ENCODE measurements at regions not wholly inside any gene's neighbourhood (a gene's known extent, or its start where the extent isn't known, plus 50 kb on each side); places are given as distances from the start of the nearest gene placed in this dataset.
"Not testable (repeated sequence)": the region's sequence is repeated elsewhere in the genome, so short reads cannot be mapped to it uniquely, and the experiment has no call there.

DNA sequence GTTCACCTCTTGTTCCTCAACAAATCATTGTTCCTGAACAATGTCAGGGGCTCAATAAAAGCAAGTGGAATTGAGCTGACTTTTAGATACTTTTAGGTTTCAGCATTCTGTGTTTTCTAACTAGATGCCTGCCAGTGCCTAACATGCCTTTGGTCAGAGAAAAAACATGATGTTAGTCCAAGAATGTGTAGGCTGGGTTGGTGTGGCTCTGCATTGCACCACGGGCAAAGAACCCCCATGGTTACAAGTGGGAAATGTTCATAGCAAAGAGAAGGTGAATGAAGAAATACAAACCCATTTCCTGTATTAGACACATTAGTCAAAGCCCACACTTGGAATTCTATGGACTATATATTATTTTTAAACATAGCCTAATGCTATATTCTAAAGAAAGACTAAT, 193.3 kb downstream of the TMEM200A start:
- DNase-seq = no peak
- H3K27me3 Mint-ChIP-seq = no peaks in the 10 kb centered on the region
- intact Hi-C loops (cut with micrococcal nuclease) = no loop called here
- H3K4me1 Mint-ChIP-seq (ENCODE audit: low read depth) = peaks cover 14% of the 10 kb centered on the region
- no peaks in the 10 kb centered on the region for H3K36me3 Mint-ChIP-seq
- POLR2A ChIA-PET = no interaction called here
- CTCF ChIA-PET = no interaction called here
- no peak overlapping the region for H3K4me3 Mint-ChIP-seq
- no peaks in the 10 kb centered on the region for H3K9me3 Mint-ChIP-seq
- H3K27ac Mint-ChIP-seq = no peak overlapping the region

DNA sequence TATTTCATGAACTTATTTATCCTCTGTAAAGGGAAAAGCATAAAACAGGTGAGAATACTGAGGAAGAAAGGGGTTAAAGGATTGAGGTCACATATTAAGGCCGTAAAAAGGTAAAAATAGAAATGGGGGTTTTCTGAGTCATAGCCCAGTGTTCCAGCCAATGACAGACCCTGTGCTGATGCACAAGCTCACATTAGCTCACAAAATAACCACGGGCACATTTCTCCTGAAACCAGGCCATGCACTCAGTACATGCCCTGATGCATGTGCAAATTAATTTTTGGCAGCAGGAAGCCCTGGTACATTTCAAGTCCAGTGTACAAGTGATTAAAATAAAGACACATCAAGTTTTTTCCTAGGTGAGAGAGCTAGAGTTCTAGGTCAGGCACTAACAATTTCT, 194.4 kb downstream of the TMEM200A start:
- no peaks in the 10 kb centered on the region for H3K9me3 Mint-ChIP-seq
- DNase-seq = no peak
- no peak overlapping the region for H3K27ac Mint-ChIP-seq
- H3K4me3 Mint-ChIP-seq = no peak overlapping the region
- ChIA-PET CTCF (no interaction called here), POLR2A (no interaction called here)
- no peaks in the 10 kb centered on the region for H3K27me3 Mint-ChIP-seq
- H3K36me3 Mint-ChIP-seq = no peaks in the 10 kb centered on the region
- intact Hi-C loops (cut with micrococcal nuclease) = loop anchor here (5.0 kb wide), 2 partner anchors 62 to 88 kb away; no protein-coding TSS in a partner anchor
- peaks cover 14% of the 10 kb centered on the region for H3K4me1 Mint-ChIP-seq (ENCODE audit: low read depth)

DNA sequence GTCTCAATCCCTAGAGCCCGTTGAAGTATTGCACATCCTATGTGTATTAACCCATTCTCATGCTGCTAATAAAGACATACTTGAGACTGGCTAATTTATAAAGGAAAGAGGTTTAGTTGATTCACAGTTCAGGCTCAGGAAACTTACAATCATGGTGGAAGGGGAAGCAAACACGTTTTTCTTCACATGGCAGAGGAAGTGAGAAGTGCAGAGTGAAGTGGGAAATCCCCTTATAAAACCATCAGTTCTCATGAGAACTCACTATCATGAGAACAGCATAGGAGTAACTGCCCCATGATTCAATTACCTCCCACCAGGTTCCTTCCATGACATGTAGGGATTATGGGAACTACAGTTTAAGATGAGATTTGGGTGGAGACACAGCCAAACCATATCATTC, 195.3 kb downstream of the TMEM200A start:
- H3K27ac Mint-ChIP-seq, CTCF ChIA-PET, H3K27me3 Mint-ChIP-seq, DNase-seq, H3K4me3 Mint-ChIP-seq, H3K9me3 Mint-ChIP-seq, H3K36me3 Mint-ChIP-seq, POLR2A ChIA-PET: not testable (repeated sequence)
- intact Hi-C loops (cut with micrococcal nuclease) = loop anchor here (5.0 kb wide), 2 partner anchors 61 to 89 kb away; no protein-coding TSS in a partner anchor
- H3K4me1 Mint-ChIP-seq (ENCODE audit: low read depth) = peaks cover 14% of the 10 kb centered on the region

DNA sequence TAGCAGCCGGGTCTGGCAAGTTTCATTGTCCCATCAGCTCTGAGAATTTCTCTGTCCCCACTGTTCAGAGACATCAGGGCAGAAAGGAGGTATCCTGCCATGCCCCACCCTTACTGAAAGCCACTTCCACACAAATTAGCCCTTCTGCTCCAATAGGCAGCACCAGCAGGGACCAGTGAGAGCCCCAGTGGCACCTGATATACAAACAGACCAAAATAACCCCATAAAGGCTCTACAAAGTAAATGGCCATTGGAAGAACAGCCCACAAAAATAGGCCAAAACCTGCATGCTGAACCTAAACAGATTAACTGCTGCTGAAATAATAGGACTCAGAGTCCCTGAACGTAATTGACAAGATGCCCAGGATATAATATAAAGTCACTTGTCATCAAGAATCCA, 199.9 kb downstream of the TMEM200A start:
- Mint-ChIP-seq H3K27me3 (no peaks in the 10 kb centered on the region), H3K4me3 (no peak overlapping the region), H3K9me3 (peaks cover 4% of the 10 kb centered on the region), H3K36me3 (peaks cover 2% of the 10 kb centered on the region), H3K4me1 (ENCODE audit: low read depth) (peaks cover 13% of the 10 kb centered on the region), H3K27ac (no peak overlapping the region)
- ChIA-PET POLR2A (no interaction called here), CTCF (no interaction called here)
- DNase-seq = no peak
- intact Hi-C loops (cut with micrococcal nuclease) = no loop called here

DNA sequence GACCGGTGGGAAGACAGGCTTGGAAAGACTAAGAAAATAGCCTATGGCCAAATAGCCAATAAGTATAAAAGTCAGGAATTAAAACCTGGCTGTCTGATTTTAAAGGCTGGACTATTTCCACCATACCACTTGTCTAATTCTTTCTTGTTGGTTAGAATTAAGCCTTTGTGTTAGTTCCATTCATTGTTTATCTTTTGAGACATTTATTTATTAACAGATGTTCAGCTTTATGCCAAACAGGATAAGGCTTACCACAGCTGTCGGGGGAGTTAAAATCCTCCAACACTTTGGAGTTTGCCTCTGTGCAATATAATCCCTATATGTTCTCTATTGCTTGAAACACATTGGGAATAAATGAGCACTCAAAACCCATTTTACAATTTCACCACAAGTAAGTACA, 208.3 kb downstream of the TMEM200A start:
- CTCF ChIA-PET = no interaction called here
- Mint-ChIP-seq H3K27me3 (no peaks in the 10 kb centered on the region), H3K9me3 (peaks cover 9% of the 10 kb centered on the region), H3K36me3 (peaks cover 4% of the 10 kb centered on the region), H3K4me3 (no peak overlapping the region), H3K27ac (no peak overlapping the region), H3K4me1 (ENCODE audit: low read depth) (peaks cover 40% of the 10 kb centered on the region)
- intact Hi-C loops (cut with micrococcal nuclease) = no loop called here
- no peak for DNase-seq
- POLR2A ChIA-PET = no interaction called here

DNA sequence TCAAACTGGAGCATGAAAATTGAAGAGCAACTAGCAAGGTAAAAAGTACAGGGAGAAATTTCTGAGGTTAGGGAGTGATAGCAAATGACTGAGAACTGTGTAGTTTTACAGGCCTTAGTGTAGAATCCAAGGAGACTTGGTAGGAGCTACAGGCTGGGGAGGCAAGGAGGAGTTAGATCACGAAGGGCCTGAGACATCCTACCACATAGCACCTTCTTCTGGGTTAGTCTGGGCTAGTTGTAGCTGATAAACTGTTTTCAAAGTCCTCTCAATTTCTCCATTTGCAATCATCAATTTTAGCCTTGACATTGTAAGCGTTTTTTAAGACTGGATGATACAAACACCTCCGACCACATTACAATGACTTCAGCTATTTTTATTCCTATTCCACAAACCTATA, 209.7 kb downstream of the TMEM200A start:
- Mint-ChIP-seq H3K9me3 (peaks cover 7% of the 10 kb centered on the region), H3K36me3 (peaks cover 4% of the 10 kb centered on the region), H3K27ac (peak overlapping the region; percentile 45), H3K27me3 (no peaks in the 10 kb centered on the region), H3K4me3 (peak overlapping the region; percentile 23), H3K4me1 (ENCODE audit: low read depth) (peaks cover 40% of the 10 kb centered on the region)
- no peak for DNase-seq
- intact Hi-C loops (cut with micrococcal nuclease) = no loop called here
- CTCF ChIA-PET = interaction anchor here (1.2 kb wide), 1 partner anchor 194 kb away, joined by 3 read pairs; no protein-coding TSS in a partner anchor
- POLR2A ChIA-PET = interaction anchor here (1.1 kb wide), 1 partner anchor 11 kb away, joined by 3 read pairs; no protein-coding TSS in a partner anchor

DNA sequence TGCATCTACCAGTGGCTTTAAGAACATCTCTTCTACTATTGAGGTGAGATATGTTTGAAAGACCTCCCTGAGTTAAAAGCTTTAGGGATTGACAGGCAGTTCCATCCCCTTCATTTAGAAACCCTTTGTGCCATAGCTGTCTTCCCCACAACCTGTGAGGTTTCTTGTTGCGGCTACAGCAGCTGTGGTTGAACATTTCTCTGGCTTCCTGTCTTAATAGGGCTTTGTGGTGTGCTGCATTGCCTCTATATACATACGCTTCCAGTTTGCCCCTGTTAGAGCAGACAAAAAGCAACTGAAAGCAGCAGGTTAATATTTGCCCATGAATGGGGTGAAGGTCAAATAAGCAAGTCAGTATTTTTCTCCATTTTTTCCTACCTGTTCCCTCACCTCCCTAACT, 210.2 kb downstream of the TMEM200A start:
- peaks cover 40% of the 10 kb centered on the region for H3K4me1 Mint-ChIP-seq (ENCODE audit: low read depth)
- CTCF ChIA-PET = interaction anchor here (0.9 to 1.2 kb wide), 2 partner anchors 122 to 194 kb away, joined by 3 read pairs; no protein-coding TSS in a partner anchor
- H3K36me3 Mint-ChIP-seq = no peaks in the 10 kb centered on the region

DNA sequence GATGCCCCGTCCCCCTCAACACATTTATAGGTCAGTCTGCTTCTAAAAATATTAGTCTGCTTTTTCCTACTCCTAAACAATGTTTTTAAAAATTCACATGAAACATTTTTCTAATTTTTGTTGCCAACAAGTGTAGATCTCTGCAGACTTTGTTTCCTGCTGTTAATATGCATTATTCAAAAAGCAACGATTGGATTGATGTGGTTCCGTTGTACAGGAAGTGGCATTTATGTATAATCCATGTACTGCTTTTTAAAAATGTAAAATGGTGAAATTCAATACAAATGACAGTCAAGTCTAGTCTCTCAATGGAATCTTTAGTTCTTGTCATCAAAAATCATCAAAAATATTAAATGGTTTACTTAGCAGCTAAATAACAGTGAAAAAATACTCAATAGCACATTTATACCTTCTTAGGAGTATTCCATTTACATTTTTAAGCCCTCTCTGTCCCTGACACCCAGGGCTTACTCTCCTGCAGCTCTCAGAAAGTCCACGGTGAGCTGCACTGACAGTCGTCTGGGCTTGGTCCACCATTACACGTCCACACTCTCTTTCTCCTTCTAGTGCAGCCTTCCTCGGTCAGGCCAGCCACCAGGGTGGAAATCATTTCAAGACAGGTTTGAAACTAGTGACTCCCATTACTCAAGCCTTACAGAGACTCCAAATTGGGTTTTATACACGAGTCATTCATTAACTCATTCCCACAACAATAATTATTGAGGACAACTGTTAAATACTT, 211.5 kb downstream of the TMEM200A start:
- CTCF ChIA-PET = no interaction called here
- H3K36me3 Mint-ChIP-seq = no peaks in the 10 kb centered on the region
- no peaks in the 10 kb centered on the region for H3K9me3 Mint-ChIP-seq
- no peaks in the 10 kb centered on the region for H3K27me3 Mint-ChIP-seq
- no peak overlapping the region for H3K4me3 Mint-ChIP-seq
- H3K27ac Mint-ChIP-seq = peak overlapping the region; percentile 6
- H3K4me1 Mint-ChIP-seq (ENCODE audit: low read depth) = peaks cover 40% of the 10 kb centered on the region
- intact Hi-C loops (cut with micrococcal nuclease) = loop anchor here (2.0 kb wide), 2 partner anchors 45 to 65 kb away; no protein-coding TSS in a partner anchor
- DNase-seq = no peak
- POLR2A ChIA-PET = no interaction called here

More for the DNA sequence above, 210.2 kb downstream of the TMEM200A start:
- intact Hi-C loops (cut with micrococcal nuclease) = loop anchor here (1.0 to 2.0 kb wide), 3 partner anchors 26 to 63 kb away; no protein-coding TSS in a partner anchor
- Mint-ChIP-seq H3K27me3 (no peaks in the 10 kb centered on the region), H3K27ac (peak overlapping the region; percentile 45), H3K9me3 (peaks cover 3% of the 10 kb centered on the region), H3K4me3 (peak overlapping the region; percentile 23)
- POLR2A ChIA-PET = interaction anchor here (1.1 kb wide), 1 partner anchor 11 kb away, joined by 3 read pairs; no protein-coding TSS in a partner anchor
- peak; percentile 77 for DNase-seq

DNA sequence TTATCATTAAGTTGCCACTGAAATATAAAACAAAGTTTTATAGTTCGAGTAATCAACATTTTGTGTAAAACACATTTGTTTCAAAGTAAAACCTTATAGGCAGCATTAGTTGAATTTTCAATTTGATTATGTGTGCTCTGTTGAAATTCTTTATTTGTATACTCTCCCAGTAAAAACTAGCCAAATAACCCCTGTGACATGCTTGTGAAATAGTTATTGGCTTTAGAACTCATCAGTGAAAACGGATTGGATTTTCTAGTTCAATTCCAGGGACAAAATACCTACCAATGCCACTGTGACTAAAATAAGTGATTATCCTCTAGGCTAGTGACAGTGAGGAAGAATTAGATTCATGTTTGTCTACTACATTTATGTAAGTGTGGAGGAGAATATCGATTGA, 212.9 kb downstream of the TMEM200A start:
- CTCF ChIA-PET = no interaction called here
- Mint-ChIP-seq H3K27ac (no peak overlapping the region), H3K36me3 (no peaks in the 10 kb centered on the region), H3K4me1 (ENCODE audit: low read depth) (peaks cover 40% of the 10 kb centered on the region), H3K4me3 (no peak overlapping the region), H3K9me3 (no peaks in the 10 kb centered on the region), H3K27me3 (no peaks in the 10 kb centered on the region)
- intact Hi-C loops (cut with micrococcal nuclease) = no loop called here
- POLR2A ChIA-PET = no interaction called here
- no peak for DNase-seq

DNA sequence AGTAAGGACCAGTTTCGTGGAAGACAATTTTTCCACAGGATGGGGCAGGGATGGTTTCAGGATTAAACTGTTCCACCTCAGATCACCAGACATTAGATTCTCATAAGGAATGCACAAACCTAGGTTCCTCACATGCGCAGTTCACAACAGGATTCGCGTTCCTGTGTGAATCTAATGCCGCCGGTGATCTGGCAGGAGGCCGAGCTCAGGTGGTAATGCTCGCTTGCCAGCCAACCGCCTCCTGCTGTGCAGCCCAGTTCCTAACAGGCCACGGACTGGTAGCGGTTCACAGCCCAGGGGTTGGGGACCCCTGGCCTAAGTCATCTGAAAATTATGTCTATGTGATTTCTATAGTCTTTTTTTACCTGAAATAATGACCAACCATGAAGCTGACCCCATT, 217.5 kb downstream of the TMEM200A start:
- no peak for DNase-seq
- Mint-ChIP-seq H3K36me3 (no peaks in the 10 kb centered on the region), H3K4me1 (ENCODE audit: low read depth) (peaks cover 10% of the 10 kb centered on the region), H3K27ac (no peak overlapping the region), H3K4me3 (no peak overlapping the region), H3K27me3 (no peaks in the 10 kb centered on the region), H3K9me3 (no peaks in the 10 kb centered on the region)
- ChIA-PET POLR2A (no interaction called here), CTCF (interaction anchor here (1.8 kb wide), 1 partner anchor 13 kb away, joined by 5 read pairs; no protein-coding TSS in a partner anchor)
- intact Hi-C loops (cut with micrococcal nuclease) = no loop called here

DNA sequence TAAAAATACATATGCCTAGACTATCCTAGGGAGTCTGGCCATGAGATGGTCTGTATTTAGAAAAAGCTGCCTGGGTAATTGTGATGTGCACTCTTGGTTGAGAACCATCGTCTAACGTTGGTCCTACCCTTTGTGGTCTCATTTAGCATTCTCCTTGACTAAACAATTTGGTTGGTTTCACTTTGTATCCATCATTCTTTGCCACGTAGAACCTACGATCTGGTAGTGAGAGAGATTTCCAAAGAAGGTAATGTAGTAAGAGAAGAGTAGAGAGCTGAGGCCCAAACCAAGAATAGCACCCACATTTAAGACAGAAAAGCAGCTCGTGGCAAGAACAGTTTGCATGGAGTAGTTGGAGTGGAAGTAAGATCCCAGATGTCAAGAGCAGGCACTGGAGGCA, 219.8 kb downstream of the TMEM200A start:
- no peak overlapping the region for H3K27ac Mint-ChIP-seq
- H3K4me3 Mint-ChIP-seq = no peak overlapping the region
- no peaks in the 10 kb centered on the region for H3K36me3 Mint-ChIP-seq

DNA sequence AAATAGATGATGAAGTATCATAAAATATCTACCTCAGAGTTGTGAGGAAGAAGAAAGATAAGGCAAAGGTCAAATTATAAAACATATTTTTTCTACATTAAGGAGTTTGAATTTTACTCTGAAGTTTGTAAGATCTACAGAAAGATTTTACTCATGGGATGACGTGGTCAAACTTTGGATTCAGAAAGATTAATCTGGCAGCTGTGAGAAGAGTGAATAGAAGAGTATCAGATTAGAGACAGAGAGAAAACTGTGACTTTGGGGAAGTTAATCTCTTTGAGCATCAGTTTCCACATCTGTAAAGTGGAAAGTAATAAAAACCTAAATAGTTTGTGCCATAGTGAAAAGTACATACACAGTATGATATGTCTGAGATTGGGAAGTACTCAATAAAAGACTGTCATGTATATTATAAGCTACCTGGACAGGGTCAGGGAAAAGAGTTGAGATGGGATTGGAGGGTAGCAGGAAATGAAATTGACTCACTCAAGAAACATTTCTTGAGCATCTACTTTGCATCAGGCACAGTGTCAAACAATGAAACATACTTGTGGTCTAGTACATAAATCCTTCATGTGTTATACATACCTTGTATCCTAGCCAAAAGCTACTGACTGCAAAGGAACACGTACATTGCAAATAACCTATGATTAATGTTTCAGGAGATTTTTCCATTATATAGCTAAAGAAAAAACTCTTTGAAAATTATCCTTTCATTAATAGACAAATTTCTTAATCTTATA, 222.1 kb downstream of the TMEM200A start:
- peaks cover 13% of the 10 kb centered on the region for H3K4me1 Mint-ChIP-seq (ENCODE audit: low read depth)
- peaks cover 6% of the 10 kb centered on the region for H3K9me3 Mint-ChIP-seq
- H3K36me3 Mint-ChIP-seq = peaks cover 4% of the 10 kb centered on the region
- H3K4me3 Mint-ChIP-seq = no peak overlapping the region
- intact Hi-C loops (cut with micrococcal nuclease) = no loop called here
- DNase-seq = no peak
- H3K27me3 Mint-ChIP-seq = no peaks in the 10 kb centered on the region
- CTCF ChIA-PET = no interaction called here
- POLR2A ChIA-PET = no interaction called here
- no peak overlapping the region for H3K27ac Mint-ChIP-seq

More for the DNA sequence above, 219.8 kb downstream of the TMEM200A start:
- Mint-ChIP-seq H3K27me3 (no peaks in the 10 kb centered on the region), H3K9me3 (no peaks in the 10 kb centered on the region), H3K4me1 (ENCODE audit: low read depth) (peaks cover 10% of the 10 kb centered on the region)
- CTCF ChIA-PET = no interaction called here
- no peak for DNase-seq
- intact Hi-C loops (cut with micrococcal nuclease) = no loop called here
- POLR2A ChIA-PET = no interaction called here
